ENCODE measurements at regions not wholly inside any gene's neighbourhood (a gene's known extent, or its start where the extent isn't known, plus 50 kb on each side); places are given as distances from the start of the nearest gene placed in this dataset.
"Not testable (repeated sequence)": the region's sequence is repeated elsewhere in the genome, so short reads cannot be mapped to it uniquely, and the experiment has no call there.

DNA sequence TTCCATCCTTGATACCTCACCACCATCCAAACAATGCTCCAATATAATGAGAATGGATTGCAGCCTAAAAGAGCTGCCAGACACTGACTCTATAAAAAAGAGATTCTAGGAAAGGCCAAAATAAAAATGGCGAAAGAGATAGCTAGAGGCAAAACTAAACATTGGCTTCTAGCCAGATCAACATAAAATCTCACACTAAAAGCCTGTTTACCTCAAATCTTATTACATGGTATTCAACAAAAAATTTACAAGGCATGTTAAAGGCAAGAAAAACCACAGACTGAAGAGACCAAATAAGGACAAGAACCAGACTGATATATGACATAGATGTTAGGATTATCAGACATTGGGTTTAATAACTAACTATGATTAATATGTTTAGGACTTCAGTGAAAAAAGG lies 1127.0 kb downstream of the DNAJB9 start:
- H3K27me3 ChIP-seq (ENCODE audit: control insufficient read depth, insufficient read depth, low read length), result no peaks in the 10 kb centered on the region
- FAIRE-seq (no peak), DNase-seq (ENCODE audit: low read depth) (no peak)
- no peak overlapping the region for H3K4me3 ChIP-seq (ENCODE audit: low read depth, low read length)
- no peaks in the 10 kb centered on the region for H3K36me3 ChIP-seq (ENCODE audit: control insufficient read depth, insufficient read depth, low read length)
- TF ChIP-seq, protein P1, sequence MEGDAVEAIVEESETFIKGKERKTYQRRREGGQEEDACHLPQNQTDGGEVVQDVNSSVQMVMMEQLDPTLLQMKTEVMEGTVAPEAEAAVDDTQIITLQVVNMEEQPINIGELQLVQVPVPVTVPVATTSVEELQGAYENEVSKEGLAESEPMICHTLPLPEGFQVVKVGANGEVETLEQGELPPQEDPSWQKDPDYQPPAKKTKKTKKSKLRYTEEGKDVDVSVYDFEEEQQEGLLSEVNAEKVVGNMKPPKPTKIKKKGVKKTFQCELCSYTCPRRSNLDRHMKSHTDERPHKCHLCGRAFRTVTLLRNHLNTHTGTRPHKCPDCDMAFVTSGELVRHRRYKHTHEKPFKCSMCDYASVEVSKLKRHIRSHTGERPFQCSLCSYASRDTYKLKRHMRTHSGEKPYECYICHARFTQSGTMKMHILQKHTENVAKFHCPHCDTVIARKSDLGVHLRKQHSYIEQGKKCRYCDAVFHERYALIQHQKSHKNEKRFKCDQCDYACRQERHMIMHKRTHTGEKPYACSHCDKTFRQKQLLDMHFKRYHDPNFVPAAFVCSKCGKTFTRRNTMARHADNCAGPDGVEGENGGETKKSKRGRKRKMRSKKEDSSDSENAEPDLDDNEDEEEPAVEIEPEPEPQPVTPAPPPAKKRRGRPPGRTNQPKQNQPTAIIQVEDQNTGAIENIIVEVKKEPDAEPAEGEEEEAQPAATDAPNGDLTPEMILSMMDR (IDR thresholded peaks at IDR 0.05; ENCODE audit: insufficient read depth, low read length, severe bottlenecking), result no peak

DNA sequence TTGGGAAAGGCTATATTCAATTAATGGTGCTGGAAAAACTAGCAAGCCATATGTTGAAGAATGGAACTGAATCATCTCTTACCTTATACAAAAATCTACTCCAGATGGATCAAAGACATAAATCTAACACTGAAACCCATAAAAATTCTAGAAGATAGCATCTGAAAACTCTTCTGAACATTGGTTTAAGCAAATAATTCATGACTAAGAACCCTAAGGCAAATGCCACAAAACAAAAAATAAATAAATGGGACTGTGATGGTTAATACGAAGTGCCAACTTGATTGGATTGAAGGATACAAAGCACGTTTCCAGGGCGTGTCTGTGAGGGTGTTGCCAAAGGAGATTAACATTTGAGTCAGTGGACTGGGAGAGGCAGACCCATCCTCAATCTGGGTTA lies 1130.0 kb downstream of the DNAJB9 start:
- TF ChIP-seq, protein P1 (IDR thresholded peaks at IDR 0.05; ENCODE audit: insufficient read depth, low read length, severe bottlenecking), result no peak
- no peaks in the 10 kb centered on the region for H3K36me3 ChIP-seq (ENCODE audit: control insufficient read depth, insufficient read depth, low read length)
- no peak overlapping the region for H3K4me3 ChIP-seq (ENCODE audit: low read depth, low read length)
- DNase-seq (ENCODE audit: low read depth) (no peak), FAIRE-seq (no peak)
- no peaks in the 10 kb centered on the region for H3K27me3 ChIP-seq (ENCODE audit: control insufficient read depth, insufficient read depth, low read length)

DNA sequence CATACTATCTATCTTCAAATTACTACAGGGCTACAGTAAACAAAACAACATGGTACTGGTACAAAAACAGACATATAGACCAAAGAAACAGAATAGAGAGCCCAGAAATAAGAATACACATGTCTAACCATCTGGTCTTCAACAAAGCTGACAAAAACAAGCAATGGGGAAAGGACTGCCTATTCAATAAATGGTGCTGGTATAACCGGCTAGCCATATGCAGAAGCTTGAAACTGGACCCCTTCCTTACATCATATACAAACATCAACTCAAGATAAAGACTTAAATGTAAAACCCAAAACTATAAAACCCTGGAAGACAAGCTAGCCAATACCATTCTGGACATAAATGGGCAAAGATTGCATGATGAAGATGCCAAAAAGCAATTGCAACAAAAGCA lies 1143.7 kb downstream of the DNAJB9 start:
- no peak overlapping the region for H3K4me3 ChIP-seq (ENCODE audit: low read depth, low read length)
- H3K27me3 ChIP-seq (ENCODE audit: control insufficient read depth, insufficient read depth, low read length), result no peaks in the 10 kb centered on the region
- DNase-seq (ENCODE audit: low read depth) (no peak), FAIRE-seq (no peak)
- no peaks in the 10 kb centered on the region for H3K36me3 ChIP-seq (ENCODE audit: control insufficient read depth, insufficient read depth, low read length)
- TF ChIP-seq, protein P1 (IDR thresholded peaks at IDR 0.05; ENCODE audit: insufficient read depth, low read length, severe bottlenecking), result no peak

DNA sequence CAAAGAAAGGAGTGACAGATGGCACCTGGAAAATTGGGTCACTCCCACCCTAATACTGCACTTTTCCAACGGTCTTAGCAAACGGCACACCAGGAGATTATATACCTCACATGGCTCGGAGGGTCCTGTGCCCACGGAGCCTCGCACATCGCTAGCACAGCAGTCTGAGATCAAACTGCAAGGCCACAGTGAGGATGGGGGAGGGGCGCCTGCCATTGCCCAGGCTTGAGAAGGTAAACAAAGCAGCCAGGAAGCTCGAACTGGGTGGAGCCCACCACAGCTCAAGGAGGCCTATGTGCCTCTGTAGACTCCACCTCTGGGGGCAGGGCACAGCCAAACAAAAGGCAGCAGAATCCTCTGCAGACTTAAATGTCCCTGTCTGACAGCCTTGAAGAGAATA lies 1149.7 kb downstream of the DNAJB9 start:
- H3K4me3 ChIP-seq (ENCODE audit: low read depth, low read length); DNase-seq (ENCODE audit: low read depth); H3K36me3 ChIP-seq (ENCODE audit: control insufficient read depth, insufficient read depth, low read length); H3K27me3 ChIP-seq (ENCODE audit: control insufficient read depth, insufficient read depth, low read length); FAIRE-seq: not testable (repeated sequence)

DNA sequence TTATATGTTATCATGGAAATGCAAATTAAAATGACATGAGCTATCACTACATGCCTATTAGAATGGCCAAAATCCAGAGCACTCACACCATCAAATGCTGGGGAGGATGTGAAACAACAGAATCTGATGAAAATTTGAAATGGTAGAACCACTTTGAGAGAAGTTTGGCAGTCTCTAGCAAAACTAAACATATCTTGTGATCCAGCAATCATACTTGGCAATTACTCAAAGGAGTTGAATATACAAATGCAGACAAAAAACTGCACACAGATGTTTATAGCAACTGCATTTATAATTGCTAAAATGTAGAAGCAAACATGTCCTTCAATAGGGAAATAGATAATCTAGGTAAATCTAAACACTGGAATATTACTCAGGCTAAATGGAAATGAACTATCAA lies 1164.9 kb downstream of the DNAJB9 start:
- Histone ChIP-seq H3K4me3 (ENCODE audit: low read depth, low read length) (no peak overlapping the region), H3K27me3 (ENCODE audit: control insufficient read depth, insufficient read depth, low read length) (no peaks in the 10 kb centered on the region), H3K36me3 (ENCODE audit: control insufficient read depth, insufficient read depth, low read length) (no peaks in the 10 kb centered on the region)
- TF ChIP-seq, protein P1 (IDR thresholded peaks at IDR 0.05; ENCODE audit: insufficient read depth, low read length, severe bottlenecking), result no peak
- FAIRE-seq (no peak), DNase-seq (ENCODE audit: low read depth) (no peak)

DNA sequence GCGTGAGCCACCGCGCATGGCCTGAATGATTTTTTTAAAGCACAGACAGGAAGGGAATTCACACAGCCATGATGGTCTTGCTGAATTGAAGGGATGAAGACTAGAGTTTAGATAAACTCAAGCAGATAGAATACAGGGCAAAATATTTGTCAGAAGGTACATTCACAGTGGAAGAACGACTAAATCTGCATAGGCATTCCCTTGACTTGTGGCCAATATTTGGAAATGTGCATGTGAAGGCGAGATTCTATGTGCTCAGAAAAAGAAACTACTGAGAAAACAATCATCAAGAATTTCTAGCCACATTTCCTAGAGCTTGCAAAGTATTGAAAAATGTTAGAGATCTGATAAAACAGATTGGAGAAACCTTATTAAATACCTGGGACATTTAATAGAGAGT lies 1166.2 kb downstream of the DNAJB9 start:
- no peaks in the 10 kb centered on the region for H3K27me3 ChIP-seq (ENCODE audit: control insufficient read depth, insufficient read depth, low read length)
- no peak for FAIRE-seq
- TF ChIP-seq, protein P1 (IDR thresholded peaks at IDR 0.05; ENCODE audit: insufficient read depth, low read length, severe bottlenecking), result no peak
- no peak overlapping the region for H3K4me3 ChIP-seq (ENCODE audit: low read depth, low read length)
- H3K36me3 ChIP-seq (ENCODE audit: control insufficient read depth, insufficient read depth, low read length), result no peaks in the 10 kb centered on the region
- DNase-seq (ENCODE audit: low read depth), result no peak

All from bronchial epithelial cell (primary cell).